Aorta (tissue), 5 donors: ENCODE measurements at regions not wholly inside any gene's neighbourhood (a gene's known extent, or its start where the extent isn't known, plus 50 kb on each side); places are given as distances from the start of the nearest gene placed in this dataset.

Experiments
- ATAC-seq: fragments of 200-7000 bp; cut with Tn5 transposase; one replicate; pipeline ENCODE4 v1.9.1; 2022; ENCODE audit warnings: moderate library complexity; ENCODE audit not compliant: low FRiP score
- DNase-seq, 2 donors: peaks; one replicate each; pipeline ENCODE4 v3.0.0-alpha.2; 2020
- H3K27ac ChIP-seq, 2 donors: one replicate each; pipeline ENCODE4 v1.5.1; 2013; ENCODE audit warnings: low read length in 2 of 2, mild to moderate bottlenecking in 2 of 2, moderate library complexity in 2 of 2, control low read depth in 1 of 2, inconsistent platforms in 1 of 2, low read depth in 1 of 2
- H3K27me3 ChIP-seq, 2 donors: one replicate each; pipeline ENCODE4 v1.6.1; 2013; ENCODE audit warnings: control low read depth in 1 of 2, low read length in 1 of 2, mild to moderate bottlenecking in 1 of 2, moderate library complexity in 1 of 2; ENCODE audit not compliant: insufficient read depth in 2 of 2, control insufficient read depth in 1 of 2
- H3K36me3 ChIP-seq, 2 donors: one replicate each; pipeline ENCODE4 v1.6.1; 2013; ENCODE audit warnings: control low read depth in 1 of 2, low read length in 1 of 2, mild to moderate bottlenecking in 1 of 2; ENCODE audit not compliant: insufficient read depth in 2 of 2, control insufficient read depth in 1 of 2
- H3K4me1 ChIP-seq, 2 donors: one replicate each; pipeline ENCODE4 v1.6.1; 2013; ENCODE audit warnings: low read length in 2 of 2, control low read depth in 1 of 2, mild to moderate bottlenecking in 1 of 2, moderate library complexity in 1 of 2; ENCODE audit not compliant: insufficient read depth in 2 of 2, control insufficient read depth in 1 of 2
- H3K4me3 ChIP-seq, 2 donors: one replicate each; pipeline ENCODE4 v1.5.1; 2013; ENCODE audit warnings: low read length in 2 of 2, control low read depth in 1 of 2, mild to moderate bottlenecking in 1 of 2
- H3K9me3 ChIP-seq: one replicate; pipeline ENCODE4 v1.6.1; 2013; ENCODE audit warnings: mild to moderate bottlenecking, low read length; ENCODE audit not compliant: control insufficient read depth
- WGBS, 2 donors: extraction: QIAGEN DNeasy Blood & Tissue Kit; methylation state at CpG; one replicate each; pipeline ENCODE4 v1.1.7; 2013; 5-methylcytosine and 5-hydroxymethylcytosine counted together
- intact Hi-C, 2 donors: fragments of 100-400 bp; cut with DNase I; formaldehyde crosslinking; loops; one replicate each; pipeline versions ENCODE4 v1.14.2 to v1.15.0; 2022
- donor health status: healthy with polysubstance abuse.
- donor health status: Bipolar disorder and iron deficiency.
- donor health status: DM: no; HTN: no; CAD: no.
- donor health status: DM: no; HTN: no; CAD: no.
- donor health status: DM: yes; HTN: yes; CAD: no.

- Histone ChIP-seq H3K4me3 (no peak overlapping the region), H3K27me3 (no peaks in the 10 kb centered on the region), H3K36me3 (no peaks in the 10 kb centered on the region), H3K4me1 (no peaks in the 10 kb centered on the region), H3K9me3 (no peaks in the 10 kb centered on the region), H3K27ac (no peak overlapping the region)
- 49 to 52% methylated on average over 4 of the region's 4 CpGs for WGBS, 2 donors
- no peak for ATAC-seq
- no peak for DNase-seq
- intact Hi-C loops, result no loop called here
Measured at GRCh38 chr14:51176839-51177238, 63.2 kb upstream of the TMX1 start.

GRCh38 chr14:51180577-51180976 is 59.5 kb upstream of the TMX1 start:
- intact Hi-C loops, result no loop called here
- no peak overlapping the region for H3K27ac ChIP-seq
- H3K36me3 ChIP-seq, result no peaks in the 10 kb centered on the region
- no peaks in the 10 kb centered on the region for H3K9me3 ChIP-seq
- DNase-seq (no peak), ATAC-seq (no peak)
- no peak overlapping the region for H3K4me3 ChIP-seq
- WGBS, 2 donors, result 47 to 54% methylated on average over 9 of the region's 9 CpGs
- H3K4me1 ChIP-seq, result no peaks in the 10 kb centered on the region
- H3K27me3 ChIP-seq, result no peaks in the 10 kb centered on the region

GRCh38 chr14:51182131-51182565 is 57.9 kb upstream of the TMX1 start:
- no peaks in the 10 kb centered on the region for H3K27me3 ChIP-seq
- H3K27ac ChIP-seq, result no peak overlapping the region
- H3K4me1 ChIP-seq, result no peaks in the 10 kb centered on the region
- intact Hi-C loops, result no loop called here
- no peaks in the 10 kb centered on the region for H3K36me3 ChIP-seq
- no peak overlapping the region for H3K4me3 ChIP-seq
- ATAC-seq, result no peak
- DNase-seq, result no peak
- no peaks in the 10 kb centered on the region for H3K9me3 ChIP-seq
- WGBS, 2 donors, result 54 to 70% methylated on average over 3 of the region's 3 CpGs

- Histone ChIP-seq H3K4me3 (no peak overlapping the region), H3K27ac (no peak overlapping the region), H3K36me3 (no peaks in the 10 kb centered on the region), H3K9me3 (no peaks in the 10 kb centered on the region), H3K4me1 (peaks cover 0 to 3% of the 10 kb centered on the region in 2 donors), H3K27me3 (no peaks in the 10 kb centered on the region)
- ATAC-seq, result no peak
- intact Hi-C loops, result no loop called here
- no peak for DNase-seq
- WGBS, 2 donors, result 88 to 91% methylated on average over 3 of the region's 3 CpGs
Measured at GRCh38 chr14:51185180-51185579, 54.9 kb upstream of the TMX1 start.

GRCh38 chr14:51185754-51186153 is 54.3 kb upstream of the TMX1 start:
- Histone ChIP-seq H3K9me3 (no peaks in the 10 kb centered on the region), H3K27ac (no peak overlapping the region), H3K4me1 (peaks cover 0 to 3% of the 10 kb centered on the region in 2 donors), H3K4me3 (no peak overlapping the region), H3K27me3 (no peaks in the 10 kb centered on the region), H3K36me3 (no peaks in the 10 kb centered on the region)
- 76 to 83% methylated on average over 1 of the region's 1 CpG for WGBS, 2 donors
- ATAC-seq, result no peak
- no peak for DNase-seq
- intact Hi-C loops, result no loop called here

GRCh38 chr14:51188566-51189185 is 51.4 kb upstream of the TMX1 start:
- 12 to 15% methylated on average over 6 of the region's 6 CpGs for WGBS, 2 donors
- Histone ChIP-seq H3K27ac (no peak overlapping the region), H3K36me3 (no peaks in the 10 kb centered on the region), H3K4me3 (no peak overlapping the region), H3K27me3 (no peaks in the 10 kb centered on the region), H3K4me1 (peaks cover 0 to 3% of the 10 kb centered on the region in 2 donors), H3K9me3 (no peaks in the 10 kb centered on the region)
- intact Hi-C loops, result no loop called here
- DNase-seq (no peak), ATAC-seq (no peak)

GRCh38 chr14:51189600-51190376 is 50.3 kb upstream of the TMX1 start:
- WGBS, 2 donors, result 94 to 95% methylated on average over 4 of the region's 4 CpGs
- H3K36me3 ChIP-seq, result no peaks in the 10 kb centered on the region
- no peaks in the 10 kb centered on the region for H3K9me3 ChIP-seq
- no peak for DNase-seq
- no peaks in the 10 kb centered on the region for H3K27me3 ChIP-seq
- no peak overlapping the region for H3K27ac ChIP-seq
- intact Hi-C loops, result no loop called here
- H3K4me1 ChIP-seq, result peaks cover 0 to 3% of the 10 kb centered on the region in 2 donors
- H3K4me3 ChIP-seq, result no peak overlapping the region
- ATAC-seq, result no peak
